ENCODE measurements at regions not wholly inside any gene's neighbourhood (a gene's known extent, or its start where the extent isn't known, plus 50 kb on each side); places are given as distances from the start of the nearest gene placed in this dataset.

DNA sequence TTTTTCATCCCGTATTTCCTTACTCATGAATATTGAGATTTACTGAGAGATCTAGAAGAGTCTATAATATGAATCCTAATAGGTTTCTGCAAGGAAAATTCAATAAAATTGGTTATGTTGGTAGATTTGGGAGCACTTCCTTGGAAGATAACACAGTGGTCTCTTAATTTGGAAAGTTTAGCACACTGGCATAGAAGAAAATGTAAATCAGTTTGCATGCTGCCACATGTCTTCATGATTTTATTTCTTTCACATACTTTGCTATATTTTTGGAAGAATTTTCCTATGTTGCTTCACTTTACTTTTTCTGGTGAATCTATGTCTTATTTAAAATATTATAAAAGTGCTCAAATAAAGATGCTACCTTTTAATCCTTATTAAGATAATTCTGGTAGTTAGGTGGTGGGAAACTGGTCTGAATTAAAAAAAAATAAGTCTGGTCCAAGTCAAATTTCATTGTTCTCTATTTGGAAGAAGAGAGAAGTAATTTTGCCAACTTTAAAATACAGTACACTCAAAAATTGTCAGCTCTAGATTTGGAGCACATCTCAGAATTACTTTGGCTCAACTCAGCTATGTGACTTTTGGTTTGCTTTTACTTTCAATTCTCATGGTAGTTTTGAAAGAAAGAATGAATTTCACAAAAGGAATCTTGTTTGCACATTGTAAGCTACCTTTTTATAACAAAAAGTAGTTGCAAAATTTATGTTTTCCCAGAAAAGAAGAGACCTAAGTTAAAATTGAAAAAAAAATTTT is 197.3 kb downstream of the CENPW start:
- WGBS, 2 donors, result 84 to 97% methylated on average over 1 of the region's 1 CpG
- intact Hi-C loops (cut with DNase I), result no loop called here

DNA sequence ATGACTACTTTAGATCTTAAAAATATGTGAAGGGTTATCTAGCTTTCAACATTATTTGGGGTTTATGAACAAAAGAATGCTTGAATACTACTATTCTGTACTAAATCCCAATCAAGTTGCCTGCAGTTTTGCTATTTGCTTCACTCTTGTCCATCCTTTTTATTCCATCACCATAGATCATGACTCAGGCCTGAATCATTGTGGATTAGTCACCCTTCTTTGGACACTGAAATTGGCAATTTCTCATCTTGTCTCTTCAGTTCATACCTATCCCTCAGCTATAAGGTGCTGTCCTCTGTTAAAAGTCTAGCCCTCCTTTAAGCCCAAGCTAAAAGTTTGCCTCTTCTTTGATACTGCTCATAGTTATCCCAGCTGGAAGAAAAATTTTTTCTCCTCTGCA is 199.1 kb downstream of the CENPW start:
- H3K27me3 ChIP-seq, result no peaks in the 10 kb centered on the region
- TF ChIP-seq, protein P1, sequence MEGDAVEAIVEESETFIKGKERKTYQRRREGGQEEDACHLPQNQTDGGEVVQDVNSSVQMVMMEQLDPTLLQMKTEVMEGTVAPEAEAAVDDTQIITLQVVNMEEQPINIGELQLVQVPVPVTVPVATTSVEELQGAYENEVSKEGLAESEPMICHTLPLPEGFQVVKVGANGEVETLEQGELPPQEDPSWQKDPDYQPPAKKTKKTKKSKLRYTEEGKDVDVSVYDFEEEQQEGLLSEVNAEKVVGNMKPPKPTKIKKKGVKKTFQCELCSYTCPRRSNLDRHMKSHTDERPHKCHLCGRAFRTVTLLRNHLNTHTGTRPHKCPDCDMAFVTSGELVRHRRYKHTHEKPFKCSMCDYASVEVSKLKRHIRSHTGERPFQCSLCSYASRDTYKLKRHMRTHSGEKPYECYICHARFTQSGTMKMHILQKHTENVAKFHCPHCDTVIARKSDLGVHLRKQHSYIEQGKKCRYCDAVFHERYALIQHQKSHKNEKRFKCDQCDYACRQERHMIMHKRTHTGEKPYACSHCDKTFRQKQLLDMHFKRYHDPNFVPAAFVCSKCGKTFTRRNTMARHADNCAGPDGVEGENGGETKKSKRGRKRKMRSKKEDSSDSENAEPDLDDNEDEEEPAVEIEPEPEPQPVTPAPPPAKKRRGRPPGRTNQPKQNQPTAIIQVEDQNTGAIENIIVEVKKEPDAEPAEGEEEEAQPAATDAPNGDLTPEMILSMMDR (IDR thresholded peaks at IDR 0.05), result no peak
- no peak for TF ChIP-seq POLR2A (IDR thresholded peaks at IDR 0.05)
- intact Hi-C loops (cut with DNase I), result no loop called here
- DNase-seq, result no peak
- H3K27ac ChIP-seq, result no peak overlapping the region
- no peak overlapping the region for H3K4me3 ChIP-seq (replicated peaks in 1 of 3)
- H3K36me3 ChIP-seq, result no peaks in the 10 kb centered on the region
- H3K9me3 ChIP-seq, result no peaks in the 10 kb centered on the region
- H3K4me1 ChIP-seq, result no peaks in the 10 kb centered on the region

More for the DNA sequence above, 197.3 kb downstream of the CENPW start:
- DNase-seq, result no peak
- TF ChIP-seq POLR2A (IDR thresholded peaks at IDR 0.05), result no peak
- TF ChIP-seq, protein P1 (IDR thresholded peaks at IDR 0.05), result no peak
- Histone ChIP-seq H3K4me1 (no peaks in the 10 kb centered on the region), H3K4me3 (replicated peaks in 1 of 3) (no peak overlapping the region), H3K27ac (no peak overlapping the region), H3K27me3 (no peaks in the 10 kb centered on the region), H3K36me3 (no peaks in the 10 kb centered on the region), H3K9me3 (no peaks in the 10 kb centered on the region)

DNA sequence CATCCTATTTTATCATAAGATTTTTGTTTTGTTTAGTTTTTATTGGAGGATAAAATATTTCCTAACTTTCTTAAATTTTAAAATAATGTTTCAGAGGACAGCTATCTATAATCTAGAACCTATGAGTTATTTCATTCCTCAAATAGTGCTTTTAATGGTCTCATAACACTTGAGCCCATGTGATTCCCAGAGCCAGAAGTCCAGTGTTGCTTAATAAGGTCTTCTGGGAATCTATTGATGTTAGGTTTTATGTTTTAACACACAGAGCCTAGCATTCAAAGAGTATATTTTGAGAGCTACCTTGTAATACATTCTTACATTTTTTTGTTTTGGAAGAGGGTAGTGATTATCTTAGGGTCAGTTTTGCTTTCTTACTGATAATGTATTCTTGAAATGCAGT is 200.2 kb downstream of the CENPW start:
- TF ChIP-seq, protein P1 (IDR thresholded peaks at IDR 0.05), result no peak
- no peak for TF ChIP-seq POLR2A (IDR thresholded peaks at IDR 0.05)
- H3K36me3 ChIP-seq, result no peaks in the 10 kb centered on the region
- H3K27me3 ChIP-seq, result no peaks in the 10 kb centered on the region
- no peak for DNase-seq
- H3K27ac ChIP-seq, result no peak overlapping the region
- H3K4me1 ChIP-seq, result no peaks in the 10 kb centered on the region
- H3K4me3 ChIP-seq (replicated peaks in 1 of 3), result no peak overlapping the region
- no peaks in the 10 kb centered on the region for H3K9me3 ChIP-seq
- intact Hi-C loops (cut with DNase I), result no loop called here

DNA sequence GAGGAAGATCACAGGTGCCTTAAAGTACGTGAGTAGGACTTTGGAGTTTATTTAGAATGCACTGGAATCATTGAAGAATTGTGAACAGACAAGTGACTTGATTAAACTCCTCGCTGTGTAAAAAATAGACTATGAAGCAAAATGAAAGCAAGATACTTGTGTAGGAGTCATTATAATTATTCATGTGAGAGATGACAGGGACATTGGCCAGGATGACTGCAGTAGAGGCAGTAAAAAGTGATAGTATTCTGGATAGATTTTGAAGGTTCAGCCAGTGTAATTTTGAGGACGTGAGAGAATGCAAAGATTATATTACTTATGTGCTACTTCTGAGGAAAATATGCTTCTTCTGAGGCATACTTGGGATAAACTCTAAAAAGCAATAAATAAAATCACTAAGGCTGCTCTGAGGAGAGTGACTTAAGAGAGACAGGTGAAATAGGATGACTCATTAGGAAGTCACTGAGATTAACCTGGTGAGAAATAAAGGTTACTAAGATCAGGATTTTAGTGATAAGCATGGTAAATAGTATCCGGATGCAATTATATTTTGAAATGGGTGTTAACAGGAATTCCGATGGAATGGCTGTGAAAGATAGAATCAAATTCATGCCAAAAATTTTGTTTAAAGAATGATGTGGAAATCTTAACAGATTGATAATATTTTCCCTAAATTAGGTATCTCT is 202.0 kb downstream of the CENPW start:
- Histone ChIP-seq H3K4me1 (no peaks in the 10 kb centered on the region), H3K36me3 (no peaks in the 10 kb centered on the region), H3K27ac (no peak overlapping the region), H3K27me3 (no peaks in the 10 kb centered on the region), H3K4me3 (replicated peaks in 1 of 3) (no peak overlapping the region), H3K9me3 (no peaks in the 10 kb centered on the region)
- WGBS, 2 donors, result 64 to 71% methylated on average over 5 of the region's 5 CpGs
- no peak for TF ChIP-seq POLR2A (IDR thresholded peaks at IDR 0.05)
- TF ChIP-seq, protein P1 (IDR thresholded peaks at IDR 0.05), result no peak
- no peak for DNase-seq
- intact Hi-C loops (cut with DNase I), result no loop called here

DNA sequence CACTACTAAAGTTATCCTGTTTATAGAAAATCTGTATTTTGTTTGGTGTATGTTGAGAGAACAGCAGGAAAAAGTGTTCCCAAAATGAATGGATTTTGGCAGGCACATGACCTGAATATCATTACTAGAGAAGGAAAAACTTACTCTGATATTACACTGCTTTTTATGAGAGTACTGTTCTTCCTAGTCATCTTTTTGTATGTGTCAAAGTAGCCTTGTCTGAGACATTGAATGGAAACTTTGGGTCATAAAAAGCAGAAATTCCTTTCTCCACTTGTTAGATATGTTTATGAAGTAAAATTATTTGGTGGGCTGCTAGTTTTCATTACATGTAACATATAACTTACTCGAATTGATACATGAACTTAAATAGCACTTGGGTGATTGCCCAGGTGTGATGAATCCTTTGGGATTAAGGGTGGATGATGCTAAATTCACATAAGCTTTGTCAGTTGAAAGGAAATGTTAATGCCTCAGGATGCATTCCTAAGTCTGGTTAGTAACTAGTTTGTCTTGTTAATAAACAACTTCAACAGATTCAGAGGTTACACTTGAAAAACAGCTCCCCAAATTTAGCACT is 206.7 kb downstream of the CENPW start:
- TF ChIP-seq, protein P1 (IDR thresholded peaks at IDR 0.05), result no peak
- no peak for TF ChIP-seq POLR2A (IDR thresholded peaks at IDR 0.05)
- Histone ChIP-seq H3K36me3 (no peaks in the 10 kb centered on the region), H3K27me3 (no peaks in the 10 kb centered on the region), H3K27ac (no peak overlapping the region), H3K9me3 (no peaks in the 10 kb centered on the region), H3K4me3 (replicated peaks in 1 of 3) (no peak overlapping the region), H3K4me1 (no peaks in the 10 kb centered on the region)
- intact Hi-C loops (cut with DNase I), result no loop called here
- no peak for DNase-seq
- WGBS, 2 donors, result 68 to 69% methylated on average over 1 of the region's 1 CpG

Measured in thyroid gland (tissue), 4 donors.